Stimulated activated naive CD4-positive, alpha-beta T cell (primary cell): ENCODE measurements at regions not wholly inside any gene's neighbourhood (a gene's known extent, or its start where the extent isn't known, plus 50 kb on each side); places are given as distances from the start of the nearest gene placed in this dataset.

Experiments used
- DNase-seq, 6 experiments: peaks; one replicate each; lab custom pipeline; 2025; lab: John Stamatoyannopoulos, UW

GRCh38 chr2:144156736-144157640, 362.9 kb downstream of the ZEB2 start:
- DNase-seq: no peak

- DNase-seq: no peak
Measured at GRCh38 chr2:144154205-144154604, 365.7 kb downstream of the ZEB2 start.

GRCh38 chr2:144152817-144153271, 367.1 kb downstream of the ZEB2 start:
- DNase-seq: no peak

GRCh38 chr2:144151851-144152250, 368.1 kb downstream of the ZEB2 start:
- DNase-seq: no peak

GRCh38 chr2:144151405-144151804, 368.5 kb downstream of the ZEB2 start:
- no peak for DNase-seq

- no peak for DNase-seq
Measured at GRCh38 chr2:144147356-144147755, 372.6 kb downstream of the ZEB2 start.

- no peak for DNase-seq
Measured at GRCh38 chr2:144146876-144147275, 373.0 kb downstream of the ZEB2 start.

- DNase-seq: no peak
Measured at GRCh38 chr2:144146076-144146475, 373.8 kb downstream of the ZEB2 start.

- DNase-seq: no peak
Measured at GRCh38 chr2:144143294-144144151, 376.4 kb downstream of the ZEB2 start.

GRCh38 chr2:144140891-144141290, 379.0 kb downstream of the ZEB2 start:
- no peak for DNase-seq

GRCh38 chr2:144137705-144138428, 382.1 kb downstream of the ZEB2 start:
- DNase-seq: no peak

- DNase-seq: no peak
Measured at GRCh38 chr2:144137272-144137671, 382.6 kb downstream of the ZEB2 start.

- DNase-seq: no peak
Measured at GRCh38 chr2:144136297-144137010, 383.5 kb downstream of the ZEB2 start.

GRCh38 chr2:144133936-144134665, 385.8 kb downstream of the ZEB2 start:
- DNase-seq: no peak

- DNase-seq: no peak
Measured at GRCh38 chr2:144132357-144132756, 387.6 kb downstream of the ZEB2 start.

- DNase-seq: no peak
Measured at GRCh38 chr2:144131042-144131441, 388.9 kb downstream of the ZEB2 start.

- DNase-seq: no peak
Measured at GRCh38 chr2:144130551-144130950, 389.4 kb downstream of the ZEB2 start.

- no peak for DNase-seq
Measured at GRCh38 chr2:144128130-144128746, 391.7 kb downstream of the ZEB2 start.

GRCh38 chr2:144127693-144128092, 392.2 kb downstream of the ZEB2 start:
- DNase-seq: no peak

GRCh38 chr2:144126302-144126701, 393.6 kb downstream of the ZEB2 start:
- DNase-seq: no peak
